HG03575 (cell line): ENCODE measurements at regions not wholly inside any gene's neighbourhood (a gene's known extent, or its start where the extent isn't known, plus 50 kb on each side); places are given as distances from the start of the nearest gene placed in this dataset.

ENCODE experiments used
- ATAC-seq: cut with Tn5 transposase; IDR thresholded peaks from one replicate; pipeline ENCODE4 v1.9.1; 2021; ENCODE audit not compliant: unreplicated experiment, insufficient number of reproducible peaks, low FRiP score; ENCODE audit errors: extremely low read depth

- ATAC-seq: no peak
Measured at GRCh38 chr4:27568236-27568951, 707.8 kb downstream of the STIM2 start.

GRCh38 chr4:27568952-27569319 is 708.3 kb downstream of the STIM2 start:
- ATAC-seq: no peak

- no peak for ATAC-seq
Measured at GRCh38 chr4:27574743-27575142, 714.1 kb downstream of the STIM2 start.

- no peak for ATAC-seq
Measured at GRCh38 chr4:27577951-27578350, 717.3 kb downstream of the STIM2 start.

- no peak for ATAC-seq
Measured at GRCh38 chr4:27592738-27593137, 732.1 kb downstream of the STIM2 start.

GRCh38 chr4:27594922-27595321 is 734.3 kb downstream of the STIM2 start:
- ATAC-seq: no peak

GRCh38 chr4:27595571-27596360 is 735.1 kb downstream of the STIM2 start:
- no peak for ATAC-seq

GRCh38 chr4:27602172-27602571 is 741.5 kb downstream of the STIM2 start:
- no peak for ATAC-seq

GRCh38 chr4:27604692-27605091 is 744.1 kb downstream of the STIM2 start:
- no peak for ATAC-seq

GRCh38 chr4:27616166-27616565 is 755.5 kb downstream of the STIM2 start:
- ATAC-seq: no peak

- no peak for ATAC-seq
Measured at GRCh38 chr4:27619435-27619834, 758.8 kb downstream of the STIM2 start.

- no peak for ATAC-seq
Measured at GRCh38 chr4:27620886-27621285, 760.2 kb downstream of the STIM2 start.

GRCh38 chr4:27624749-27625148 is 764.1 kb downstream of the STIM2 start:
- ATAC-seq: no peak

GRCh38 chr4:27628609-27629008 is 768.0 kb downstream of the STIM2 start:
- no peak for ATAC-seq

GRCh38 chr4:27629532-27630225 is 769.0 kb downstream of the STIM2 start:
- ATAC-seq: no peak

GRCh38 chr4:27635936-27636913 is 775.6 kb downstream of the STIM2 start:
- peak; percentile 61 for ATAC-seq

- no peak for ATAC-seq
Measured at GRCh38 chr4:27638163-27638915, 777.7 kb downstream of the STIM2 start.

- ATAC-seq: no peak
Measured at GRCh38 chr4:27643101-27643500, 782.5 kb downstream of the STIM2 start.
